ENCODE measurements at regions not wholly inside any gene's neighbourhood (a gene's known extent, or its start where the extent isn't known, plus 50 kb on each side); places are given as distances from the start of the nearest gene placed in this dataset.
"Not testable (repeated sequence)": the region's sequence is repeated elsewhere in the genome, so short reads cannot be mapped to it uniquely, and the experiment has no call there.

- TF ChIP-seq CTCF (IDR thresholded peaks at IDR 0.05): no peak
- intact Hi-C loops (cut with DNase I): no loop called here
- DNase-seq (no peak), ATAC-seq (no peak)
- Histone ChIP-seq H3K36me3 (ENCODE audit: insufficient read depth in 1 of 2, low read depth in 1 of 2) (no peaks in the 10 kb centered on the region), H3K4me1 (no peaks in the 10 kb centered on the region), H3K27me3 (ENCODE audit: insufficient read depth in 3 of 3, low read length in 2 of 3) (no peaks in the 10 kb centered on the region), H3K9me3 (peaks cover 17% of the 10 kb centered on the region), H3K27ac (no peak overlapping the region), H3K4me3 (no peak overlapping the region)
- WGBS, 3 donors: 77 to 86% (median 81%) methylated on average over 5 of the region's 5 CpGs
Measured at GRCh38 chr14:89728964-89729363, 225.6 kb downstream of the EFCAB11 start.

- H3K27me3 ChIP-seq (ENCODE audit: insufficient read depth in 3 of 3, low read length in 2 of 3); intact Hi-C loops (cut with DNase I); ATAC-seq; H3K4me1 ChIP-seq; H3K27ac ChIP-seq; H3K36me3 ChIP-seq (ENCODE audit: insufficient read depth in 1 of 2, low read depth in 1 of 2); DNase-seq; H3K4me3 ChIP-seq; H3K9me3 ChIP-seq: not testable (repeated sequence)
- WGBS, 3 donors: 82 to 89% (median 86%) methylated on average over 6 of the region's 6 CpGs
Measured at GRCh38 chr14:89726226-89726625, 228.3 kb downstream of the EFCAB11 start.

- Histone ChIP-seq H3K4me1 (no peaks in the 10 kb centered on the region), H3K9me3 (no peaks in the 10 kb centered on the region), H3K36me3 (ENCODE audit: insufficient read depth in 1 of 2, low read depth in 1 of 2) (no peaks in the 10 kb centered on the region), H3K4me3 (peak overlapping the region; percentile 33), H3K27me3 (ENCODE audit: insufficient read depth in 3 of 3, low read length in 2 of 3) (no peaks in the 10 kb centered on the region), H3K27ac (no peak overlapping the region)
- intact Hi-C loops (cut with DNase I): no loop called here
- TF ChIP-seq CTCF (IDR thresholded peaks at IDR 0.05): no peak
- no peak for ATAC-seq
- WGBS, 3 donors: 36 to 43% (median 41%) methylated on average over 8 of the region's 8 CpGs
- no peak for DNase-seq
Measured at GRCh38 chr14:89724628-89724960, 229.9 kb downstream of the EFCAB11 start.

GRCh38 chr14:89723930-89724627 lies 230.5 kb downstream of the EFCAB11 start:
- H3K4me1 ChIP-seq: no peaks in the 10 kb centered on the region
- DNase-seq (no peak), ATAC-seq (no peak)
- H3K9me3 ChIP-seq: no peaks in the 10 kb centered on the region
- peak overlapping the region; percentile 33 for H3K4me3 ChIP-seq
- no peaks in the 10 kb centered on the region for H3K27me3 ChIP-seq (ENCODE audit: insufficient read depth in 3 of 3, low read length in 2 of 3)
- intact Hi-C loops (cut with DNase I): no loop called here
- no peaks in the 10 kb centered on the region for H3K36me3 ChIP-seq (ENCODE audit: insufficient read depth in 1 of 2, low read depth in 1 of 2)
- no peak for TF ChIP-seq CTCF (IDR thresholded peaks at IDR 0.05)
- 53 to 59% (median 54%) methylated on average over 7 of the region's 7 CpGs for WGBS, 3 donors
- no peak overlapping the region for H3K27ac ChIP-seq

- no peaks in the 10 kb centered on the region for H3K4me1 ChIP-seq
- WGBS, 3 donors: 52 to 60% (median 60%) methylated on average over 6 of the region's 6 CpGs
- no peaks in the 10 kb centered on the region for H3K27me3 ChIP-seq (ENCODE audit: insufficient read depth in 3 of 3, low read length in 2 of 3)
- TF ChIP-seq CTCF (IDR thresholded peaks at IDR 0.05): no peak
- no peaks in the 10 kb centered on the region for H3K36me3 ChIP-seq (ENCODE audit: insufficient read depth in 1 of 2, low read depth in 1 of 2)
- H3K9me3 ChIP-seq: no peaks in the 10 kb centered on the region
- H3K27ac ChIP-seq: no peak overlapping the region
- no peak overlapping the region for H3K4me3 ChIP-seq
- DNase-seq (no peak), ATAC-seq (no peak)
- intact Hi-C loops (cut with DNase I): no loop called here
Measured at GRCh38 chr14:89721956-89722355, 232.6 kb downstream of the EFCAB11 start.

All from psoas muscle (tissue), 7 donors.